ENCODE measurements at regions not wholly inside any gene's neighbourhood (a gene's known extent, or its start where the extent isn't known, plus 50 kb on each side); places are given as distances from the start of the nearest gene placed in this dataset.

DNA sequence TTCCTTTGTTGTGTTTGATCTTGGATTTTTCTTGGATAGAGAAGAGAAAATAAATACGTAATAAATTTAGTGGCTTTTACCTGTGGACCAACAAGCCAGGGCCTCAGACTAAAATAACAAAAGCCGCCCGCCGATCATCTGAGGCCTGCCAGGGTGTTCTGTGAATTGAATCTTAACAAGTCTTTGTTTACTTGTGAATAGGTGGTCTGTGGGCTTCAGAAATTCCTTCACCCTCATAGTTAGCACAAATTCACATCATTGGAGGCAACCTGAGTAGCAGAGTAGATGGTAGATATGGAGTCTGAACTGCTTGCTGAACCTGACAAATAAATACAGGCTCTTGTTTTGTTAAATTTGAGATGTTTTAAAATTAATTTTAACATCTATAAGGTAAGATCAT is 176.3 kb upstream of the MTNR1B start:
- no peak for DNase-seq (ENCODE audit: low read depth)

DNA sequence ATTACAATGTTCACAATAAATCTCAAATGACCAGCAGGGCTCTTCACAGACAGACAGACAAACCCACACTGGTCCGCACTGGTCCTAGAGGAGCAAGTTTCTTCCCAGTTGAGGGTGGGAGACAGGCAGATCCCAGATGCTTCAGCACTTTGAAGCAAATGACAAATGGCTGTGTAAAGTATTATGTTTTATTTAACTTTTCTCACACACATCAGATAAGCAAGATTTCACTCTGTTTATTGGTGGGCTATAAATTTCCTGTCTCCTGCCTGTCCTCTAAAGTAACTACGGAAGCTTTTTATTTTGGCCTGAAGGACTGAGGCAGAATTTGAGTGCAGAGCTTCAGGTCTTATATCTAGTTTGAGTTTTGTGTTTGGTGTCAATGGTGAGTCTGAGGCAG is 174.7 kb upstream of the MTNR1B start:
- no peak for DNase-seq (ENCODE audit: low read depth)

DNA sequence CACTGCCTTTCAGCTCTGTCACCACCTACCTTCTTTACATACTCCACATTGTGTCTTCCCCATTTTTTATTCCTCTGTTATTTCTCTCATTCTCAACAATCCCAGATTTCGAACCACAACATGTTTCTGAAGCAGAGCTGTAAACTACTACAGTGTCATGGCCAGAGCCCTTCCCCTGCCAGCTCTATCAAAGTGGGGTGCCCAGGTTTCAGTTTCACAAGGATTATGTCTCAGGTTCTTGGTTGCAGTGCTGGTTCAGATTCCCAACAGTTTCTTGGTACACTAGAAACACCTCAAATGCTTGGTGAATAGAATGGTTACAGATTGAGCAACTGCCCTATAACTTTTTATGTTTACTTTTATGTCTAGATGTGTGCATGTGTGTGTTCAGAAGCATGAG is 172.7 kb upstream of the MTNR1B start:
- no peak for DNase-seq (ENCODE audit: low read depth)

DNA sequence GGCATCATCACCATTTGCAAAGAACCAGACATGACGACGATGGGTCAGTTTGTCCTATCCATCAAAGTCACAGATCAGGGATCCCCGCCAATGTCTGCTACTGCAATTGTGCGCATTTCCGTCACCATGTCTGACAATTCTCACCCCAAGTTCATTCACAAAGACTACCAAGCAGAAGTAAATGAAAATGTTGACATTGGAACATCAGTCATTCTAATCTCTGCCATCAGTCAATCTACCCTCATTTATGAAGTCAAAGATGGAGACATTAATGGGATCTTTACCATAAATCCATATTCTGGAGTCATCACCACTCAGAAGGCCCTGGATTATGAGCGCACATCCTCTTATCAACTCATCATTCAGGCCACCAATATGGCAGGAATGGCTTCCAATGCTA is 171.6 kb upstream of the MTNR1B start:
- no peak for DNase-seq (ENCODE audit: low read depth)

DNA sequence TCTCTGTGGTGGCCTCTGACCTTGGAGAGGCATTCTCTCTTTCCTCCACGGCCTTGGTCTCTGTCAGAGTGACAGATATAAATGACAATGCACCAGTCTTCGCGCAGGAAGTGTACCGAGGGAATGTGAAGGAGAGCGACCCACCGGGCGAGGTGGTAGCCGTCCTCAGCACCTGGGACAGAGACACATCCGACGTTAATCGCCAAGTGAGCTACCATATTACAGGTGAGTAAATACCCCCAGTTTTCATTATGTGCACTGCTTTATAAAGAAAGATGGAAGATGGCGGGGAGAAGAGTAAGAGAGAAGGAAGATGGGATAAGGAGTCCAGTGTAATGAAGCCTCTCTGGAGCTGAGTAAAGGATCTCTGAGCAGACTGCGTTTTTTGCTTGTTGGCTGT is 167.8 kb upstream of the MTNR1B start:
- DNase-seq (ENCODE audit: low read depth) = no peak

DNA sequence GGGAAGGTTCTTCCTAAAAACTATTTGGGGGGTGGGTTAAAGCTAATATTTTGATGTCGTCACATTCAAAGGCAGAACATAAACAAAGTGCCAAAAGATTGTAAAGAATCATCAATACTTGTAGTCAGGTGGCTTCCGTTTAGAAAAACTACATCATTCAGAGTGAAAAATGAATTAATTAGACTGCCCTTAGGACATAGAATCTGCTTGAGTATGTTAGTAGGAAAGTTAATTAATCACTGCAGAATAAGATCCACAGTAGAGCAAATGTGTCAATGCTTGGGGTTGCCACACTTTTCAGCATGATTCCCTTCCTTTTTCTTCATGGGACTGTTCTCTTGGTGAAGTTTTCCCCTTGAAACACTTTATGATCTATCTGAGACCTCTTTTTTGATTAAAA is 166.8 kb upstream of the MTNR1B start:
- DNase-seq (ENCODE audit: low read depth) = no peak

DNA sequence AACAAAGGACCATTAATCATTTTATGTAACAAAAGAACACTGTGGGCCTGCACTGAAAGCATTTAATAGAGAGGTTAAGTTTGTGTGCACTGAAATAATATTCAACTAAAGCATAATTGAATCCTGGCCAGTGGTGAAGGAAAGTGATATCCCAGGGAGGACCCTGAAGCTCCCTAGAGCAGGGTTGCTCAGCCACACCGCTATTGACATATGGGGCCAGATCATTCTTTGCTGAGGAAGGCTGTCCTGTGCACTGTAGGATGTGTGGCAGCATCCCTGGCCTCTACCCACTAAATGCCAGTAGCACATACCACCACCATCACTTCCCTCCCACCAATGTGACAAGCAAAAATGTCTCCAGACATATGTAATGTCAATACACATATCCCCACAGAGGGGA is 166.1 kb upstream of the MTNR1B start:
- no peak for DNase-seq (ENCODE audit: low read depth)

DNA sequence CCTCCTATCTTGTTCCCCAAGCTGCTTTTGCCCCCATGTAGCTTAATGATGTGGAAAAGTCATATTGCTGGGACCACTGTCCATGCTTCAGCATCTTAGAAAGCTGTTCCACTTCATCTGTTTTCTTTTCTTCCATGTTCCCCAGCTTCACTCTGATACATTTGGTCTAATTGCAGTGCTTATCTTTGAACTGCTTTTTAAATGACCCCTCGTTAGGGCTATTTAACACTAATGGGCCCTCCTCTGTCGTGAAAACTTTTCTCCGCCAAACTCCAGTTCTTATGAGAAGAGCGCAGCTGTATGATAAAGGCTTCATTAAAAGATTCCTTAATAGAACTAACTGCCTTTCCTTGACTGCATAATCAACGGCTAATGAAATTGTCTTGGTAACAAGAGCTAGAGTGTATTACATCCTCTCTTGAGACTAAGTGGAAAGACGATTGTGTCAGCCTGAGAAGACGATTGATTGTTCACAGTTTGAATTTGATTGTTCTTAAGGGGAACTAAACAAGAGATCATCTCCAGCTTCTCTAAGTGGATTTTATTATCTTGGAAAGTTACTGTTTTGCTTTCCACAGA is 165.0 kb upstream of the MTNR1B start:
- DNase-seq (ENCODE audit: low read depth) = no peak

DNA sequence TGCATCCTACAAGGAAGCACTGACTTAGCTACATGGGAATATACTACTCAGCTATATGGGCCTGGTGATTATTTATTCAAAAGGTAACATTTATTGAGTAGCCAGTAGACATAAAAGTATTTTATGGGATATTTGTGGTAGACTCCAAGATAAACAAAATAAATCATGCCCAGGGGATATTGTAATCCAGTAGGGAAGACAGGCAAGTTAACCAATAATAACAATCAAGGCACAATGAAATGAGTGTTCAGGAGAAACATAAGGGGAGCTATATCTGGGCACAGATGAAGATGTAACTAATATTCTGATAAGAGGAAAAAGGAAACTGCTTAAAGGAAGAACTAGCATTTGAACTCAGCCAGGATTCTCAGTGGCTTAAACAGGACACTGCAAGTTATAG is 161.4 kb upstream of the MTNR1B start:
- no peak for DNase-seq (ENCODE audit: low read depth)

DNA sequence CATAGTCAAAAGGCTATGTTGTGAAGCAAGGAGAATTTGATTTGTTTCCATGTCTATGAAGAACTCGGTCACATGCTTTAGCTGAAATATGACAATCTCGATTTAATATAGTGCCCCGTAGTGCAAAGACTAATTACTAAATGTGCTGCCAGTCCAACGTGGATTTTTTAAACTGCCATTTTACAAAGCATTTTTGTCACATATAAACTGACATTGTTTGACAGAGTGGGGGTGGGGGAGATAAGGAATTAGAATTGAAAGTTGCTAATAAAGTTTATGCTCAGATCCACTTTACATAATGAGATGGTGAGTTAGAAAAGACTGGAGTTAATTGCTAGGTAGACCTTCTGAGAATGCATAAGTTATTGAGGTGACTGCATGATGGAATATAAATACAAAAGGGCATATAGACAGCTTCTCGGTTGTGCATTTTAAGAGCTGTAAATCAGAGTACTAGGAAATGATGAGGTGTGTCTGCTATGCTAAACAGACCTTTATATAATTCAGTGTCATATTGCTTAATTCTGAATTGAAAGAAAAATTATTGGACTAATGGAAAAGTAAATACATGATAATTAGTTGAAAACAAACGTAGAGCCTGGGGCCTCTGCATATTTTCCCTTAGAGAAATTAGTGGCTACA is 158.9 kb upstream of the MTNR1B start:
- no peak for DNase-seq (ENCODE audit: low read depth)

DNA sequence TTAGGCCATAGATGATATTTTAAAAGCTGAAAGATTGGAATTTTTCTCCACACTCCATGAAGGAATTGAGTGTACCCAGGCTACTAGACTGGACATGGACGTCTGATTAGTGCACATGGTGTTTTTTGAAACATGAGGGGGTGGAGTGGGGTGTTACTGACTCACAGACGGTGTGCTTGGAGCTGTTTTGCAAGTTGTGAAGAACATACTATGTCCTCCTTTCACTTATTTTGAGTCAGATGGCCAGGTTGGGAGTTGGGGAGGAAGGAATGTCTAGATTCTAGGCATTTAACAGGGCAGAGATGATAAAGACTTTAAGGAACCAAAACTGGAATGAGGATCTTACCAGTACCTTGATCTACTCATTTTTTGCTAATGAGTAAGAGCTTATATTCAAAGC is 158.1 kb upstream of the MTNR1B start:
- no peak for DNase-seq (ENCODE audit: low read depth)

DNA sequence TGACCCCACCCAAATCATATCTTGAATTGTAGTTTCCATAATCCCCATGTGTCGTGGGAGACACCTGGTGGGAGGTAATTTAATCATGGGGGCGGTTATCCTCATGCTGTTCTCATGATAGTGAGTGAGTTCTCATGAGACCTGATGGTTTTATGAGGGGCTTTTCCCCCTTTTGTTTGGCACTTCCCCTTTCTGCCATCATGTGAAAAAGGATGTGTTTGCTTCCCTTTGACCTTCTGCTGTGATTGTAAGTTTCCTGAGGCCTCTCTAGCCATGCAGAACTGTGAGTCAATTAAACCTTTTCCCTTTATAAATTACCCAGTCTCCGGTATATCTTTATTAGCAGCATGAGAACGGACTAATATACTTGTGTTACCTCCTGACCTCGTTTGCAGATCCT is 156.6 kb upstream of the MTNR1B start:
- DNase-seq (ENCODE audit: low read depth) = no peak

DNA sequence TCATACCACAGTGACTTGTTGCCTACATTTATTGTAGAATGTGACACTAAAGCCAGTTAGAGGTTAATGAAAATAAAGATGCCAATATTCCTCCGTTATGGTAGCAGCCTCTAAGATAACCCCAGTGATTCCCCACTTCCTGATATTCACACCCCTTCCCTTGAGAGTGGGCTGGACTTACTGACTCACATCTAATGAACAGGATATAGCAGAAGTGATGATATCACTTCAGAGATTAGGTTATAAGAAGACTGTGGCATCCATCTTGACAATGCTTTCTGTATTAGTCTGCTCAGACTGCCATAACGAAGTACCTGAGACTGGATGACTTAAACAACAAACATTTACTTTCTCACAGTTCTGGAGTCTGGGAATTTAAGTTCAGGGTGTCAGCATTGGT is 149.6 kb upstream of the MTNR1B start:
- DNase-seq (ENCODE audit: low read depth) = no peak

DNA sequence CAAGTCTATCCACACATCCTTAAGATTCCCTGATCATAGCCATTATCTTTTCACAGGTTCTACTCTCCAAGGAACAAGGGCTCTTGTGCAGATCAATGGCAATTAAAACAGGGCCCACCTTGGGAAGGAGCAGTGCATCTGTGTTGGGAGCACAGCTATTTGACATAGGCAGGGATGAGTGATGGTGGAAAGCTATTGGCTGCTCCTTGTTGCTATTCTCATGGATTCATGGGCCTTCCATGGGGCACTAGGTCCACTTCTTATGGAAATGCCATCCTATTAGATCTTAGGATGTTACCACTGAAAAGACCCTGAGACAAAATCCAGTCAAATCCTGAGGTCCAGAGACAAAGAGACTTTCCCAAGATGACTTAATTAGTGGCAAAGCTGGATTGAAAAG is 148.6 kb upstream of the MTNR1B start:
- DNase-seq (ENCODE audit: low read depth) = no peak

DNA sequence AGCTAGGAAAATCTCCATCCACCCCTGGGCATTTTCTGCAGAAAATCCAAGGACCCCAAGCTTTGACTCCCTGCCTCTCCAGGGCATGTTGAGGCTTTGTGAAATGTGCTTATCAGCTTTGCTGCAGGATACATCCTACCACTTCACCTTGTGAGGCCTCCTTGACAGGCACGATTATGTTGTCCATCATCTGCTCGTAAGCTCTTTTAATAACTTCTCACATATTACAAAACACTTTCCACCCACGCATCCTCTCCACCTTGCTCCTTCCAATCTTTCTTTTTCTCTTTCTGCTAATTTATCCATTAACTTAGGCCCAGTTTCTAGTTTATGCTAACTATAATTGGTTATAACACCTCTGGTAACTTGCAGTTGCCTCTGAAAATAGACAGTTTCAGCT is 147.0 kb upstream of the MTNR1B start:
- DNase-seq (ENCODE audit: low read depth) = no peak

DNA sequence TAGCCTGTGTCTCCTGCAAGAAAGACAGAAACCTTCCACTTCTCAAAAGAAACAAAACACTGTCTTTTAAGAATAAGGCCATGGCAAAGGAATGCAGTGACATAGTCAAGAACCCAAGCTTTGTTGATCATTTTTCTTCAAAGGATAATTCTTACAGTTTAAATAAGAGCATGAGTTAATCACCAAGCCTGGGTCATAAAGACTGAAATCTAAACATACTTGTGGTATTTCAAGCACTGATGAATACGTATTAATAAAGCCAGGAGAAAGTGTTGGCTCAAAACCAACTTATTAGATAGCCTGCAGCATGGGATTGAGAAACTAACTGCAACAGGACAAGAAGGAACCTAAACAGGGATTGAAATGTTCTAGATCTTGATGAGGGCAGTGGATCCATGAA is 143.3 kb upstream of the MTNR1B start:
- DNase-seq (ENCODE audit: low read depth) = no peak

DNA sequence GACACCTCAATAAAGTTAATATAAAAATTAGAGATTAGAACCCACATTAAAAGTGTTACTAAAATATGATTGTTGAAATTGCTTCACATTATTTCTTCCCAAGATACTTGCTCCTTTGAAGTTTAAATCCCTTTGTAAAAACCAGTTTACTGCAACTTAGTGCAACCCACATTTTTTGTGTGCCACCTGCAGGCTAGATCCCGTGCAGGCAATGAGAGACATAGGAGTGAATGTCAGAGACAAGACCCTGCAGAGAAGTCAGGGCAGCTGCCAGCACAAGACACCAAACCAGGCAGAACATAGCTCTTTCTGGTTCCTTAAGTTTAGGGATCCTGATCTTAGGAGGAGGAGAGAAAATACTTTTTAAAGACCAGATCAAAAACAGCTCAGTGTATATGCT is 142.8 kb upstream of the MTNR1B start:
- DNase-seq (ENCODE audit: low read depth) = no peak

DNA sequence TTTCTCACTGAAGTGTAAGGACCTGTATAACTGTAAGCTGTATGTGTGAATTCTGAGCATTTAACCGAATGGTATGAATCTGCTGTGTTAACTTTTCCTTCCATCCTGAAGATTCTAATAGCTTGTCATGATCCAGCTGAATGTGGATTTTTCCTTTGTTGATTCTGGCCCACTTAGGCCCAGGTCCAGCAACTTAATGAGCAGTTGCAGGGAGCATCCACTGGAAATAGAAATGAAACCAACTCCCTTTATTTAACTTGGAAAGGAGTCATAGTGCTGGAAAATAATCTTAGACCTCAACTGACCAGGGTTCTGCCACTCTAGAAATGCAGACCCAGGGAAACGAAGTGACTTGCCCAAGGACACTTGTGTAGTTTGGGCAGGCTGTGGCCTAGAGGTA is 142.3 kb upstream of the MTNR1B start:
- DNase-seq (ENCODE audit: low read depth) = no peak

DNA sequence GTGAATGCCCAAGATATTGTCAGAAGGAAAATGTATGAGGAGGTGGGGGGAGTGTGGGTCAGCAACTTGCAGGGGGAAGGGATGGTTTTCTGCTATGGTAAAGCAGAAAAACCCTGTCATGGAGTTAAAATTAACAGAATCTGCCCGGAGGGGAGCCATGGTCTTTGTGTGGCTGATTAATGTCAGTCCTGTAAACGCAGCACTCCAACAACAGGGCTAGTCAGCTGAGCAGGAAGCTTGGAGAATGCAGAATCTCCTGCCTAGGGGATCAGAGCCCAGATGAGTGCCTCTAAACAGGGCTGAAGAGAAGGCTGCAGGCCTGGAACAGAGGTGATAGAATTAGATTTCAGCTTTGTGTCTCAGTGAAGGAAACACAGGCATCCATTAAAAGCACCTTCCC is 140.9 kb upstream of the MTNR1B start:
- DNase-seq (ENCODE audit: low read depth) = no peak

DNA sequence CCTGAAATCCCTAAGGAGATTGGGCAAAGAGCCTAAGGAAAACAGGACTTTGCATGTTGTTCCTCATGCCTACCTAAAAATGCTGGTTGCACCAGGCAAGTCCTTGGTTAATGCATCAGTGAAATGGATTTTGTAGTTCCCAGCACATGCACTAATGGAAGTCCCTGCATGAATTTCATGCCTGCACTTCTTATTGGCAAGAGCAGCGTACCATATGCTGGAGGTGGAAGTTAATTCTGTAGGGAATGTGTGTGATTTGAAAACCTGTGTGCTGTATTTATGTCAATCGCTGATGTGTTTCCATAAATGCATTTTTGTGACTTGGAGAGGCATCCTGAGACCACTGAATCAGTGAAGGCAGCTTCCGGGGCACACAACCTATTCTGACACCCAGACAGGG is 140.3 kb upstream of the MTNR1B start:
- no peak for DNase-seq (ENCODE audit: low read depth)

DNA sequence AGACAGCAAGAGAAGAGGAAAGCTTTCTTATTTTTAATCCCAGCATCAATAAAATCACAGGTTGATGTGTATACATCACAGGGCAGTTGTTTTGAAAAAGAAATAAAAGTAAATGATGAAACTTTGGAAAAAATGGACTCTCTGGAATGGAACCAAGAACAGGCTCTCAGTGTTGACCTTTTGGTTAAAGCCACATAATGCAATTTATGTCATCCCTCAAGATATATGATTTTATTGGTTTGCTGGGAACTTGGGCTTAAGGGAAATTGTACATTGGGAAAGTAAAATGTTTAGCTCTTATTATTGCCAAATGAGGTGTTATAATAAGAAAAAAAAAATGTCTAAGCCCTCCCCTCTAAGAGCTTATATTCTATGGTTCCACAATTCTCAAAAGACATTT is 139.8 kb upstream of the MTNR1B start:
- no peak for DNase-seq (ENCODE audit: low read depth)

DNA sequence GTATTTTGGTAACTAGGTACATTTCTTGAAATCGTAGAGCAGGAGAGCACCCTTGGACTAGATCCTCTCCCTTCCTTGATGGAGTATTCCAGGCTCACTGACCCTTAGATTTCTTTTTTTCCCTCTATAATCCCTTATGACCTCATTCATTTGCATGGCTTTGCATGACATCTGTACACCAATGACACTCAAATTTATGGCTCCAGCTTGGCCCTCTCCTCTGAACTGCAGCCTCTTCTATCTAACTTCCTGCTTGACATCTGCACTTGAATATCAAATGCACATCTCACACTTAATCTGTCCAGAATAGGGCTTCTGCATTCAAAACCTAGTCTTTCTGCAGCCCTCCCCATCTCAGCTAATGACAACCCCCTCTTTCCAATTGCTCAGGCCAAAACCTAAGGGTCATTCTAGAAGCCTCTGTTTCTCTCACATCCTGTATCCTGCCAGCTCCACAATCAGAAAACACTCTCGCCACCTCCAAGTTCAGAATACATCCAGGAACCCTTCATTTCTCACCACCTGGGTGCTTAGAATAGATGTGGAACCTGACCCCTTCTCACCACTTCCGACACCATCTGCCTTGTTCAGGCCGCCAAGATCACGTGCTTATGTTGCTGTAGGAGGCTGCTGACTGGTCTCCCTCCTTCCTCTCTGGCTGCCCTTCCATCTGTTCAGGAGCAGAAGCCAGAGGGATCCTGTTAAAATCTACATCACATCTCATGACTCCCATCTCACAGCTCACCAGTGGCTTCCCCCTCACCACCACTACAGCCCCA is 138.9 kb upstream of the MTNR1B start:
- no peak for DNase-seq (ENCODE audit: low read depth)

DNA sequence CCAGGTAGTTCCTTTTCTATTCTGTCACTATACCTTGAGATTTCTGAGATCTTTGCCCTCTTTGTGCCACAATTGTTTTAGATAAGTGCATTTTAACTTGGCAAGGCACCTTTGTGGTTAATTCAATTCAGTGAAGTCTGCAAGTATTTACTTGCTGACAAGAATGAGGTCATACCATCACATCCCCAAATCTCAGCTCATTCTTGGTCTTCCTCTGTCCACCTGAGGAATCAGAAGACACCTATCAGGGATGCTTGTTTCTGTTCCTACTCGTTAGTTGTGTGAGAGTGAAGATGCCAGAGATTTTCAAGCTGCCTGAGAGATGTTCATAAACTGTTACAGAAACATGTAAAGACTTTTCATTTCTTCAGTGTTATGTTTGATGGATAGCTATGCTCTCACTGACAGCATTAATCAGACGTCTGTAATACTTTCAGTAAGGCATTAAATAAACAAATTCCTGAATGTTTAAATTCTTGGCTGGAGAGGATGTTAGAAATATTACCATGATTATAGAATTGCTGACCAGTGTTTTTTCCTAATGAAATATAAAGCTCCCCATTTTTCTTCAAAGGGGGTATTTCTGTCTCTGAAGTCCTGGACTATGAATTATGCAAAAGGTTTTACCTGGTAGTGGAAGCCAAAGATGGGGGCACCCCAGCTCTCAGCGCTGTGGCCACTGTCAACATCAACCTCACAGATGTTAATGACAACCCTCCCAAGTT is 135.0 kb upstream of the MTNR1B start:
- DNase-seq (ENCODE audit: low read depth) = no peak

Data from GM04503 (cell line).